DND-41 (cell line): ENCODE measurements at regions not wholly inside any gene's neighbourhood (a gene's known extent, or its start where the extent isn't known, plus 50 kb on each side); places are given as distances from the start of the nearest gene placed in this dataset.
"Not testable (repeated sequence)": the region's sequence is repeated elsewhere in the genome, so short reads cannot be mapped to it uniquely, and the experiment has no call there.

Source experiments
- ATAC-seq: fragments of 200-7000 bp; cut with Tn5 transposase; 3 replicates; pipeline ENCODE4 v1.9.1; 2021; ENCODE audit warnings: low read depth; ENCODE audit not compliant: insufficient read depth
- DNase-seq: peaks from one replicate; pipeline ENCODE4 v3.0.0-alpha.2; 2020
- H2AFZ ChIP-seq: 2 replicates; pipeline ENCODE4 v1.6.0; 2012; ENCODE audit warnings: low read depth, low read length
- H3K27ac ChIP-seq: 2 replicates; pipeline ENCODE4 v1.5.1; 2012; ENCODE audit warnings: low read length, inconsistent platforms
- H3K27me3 ChIP-seq: fragments of 200-600 bp; sonication (generic); 2 replicates; pipeline ENCODE4 v1.6.0; 2012; ENCODE audit warnings: low read length, mild to moderate bottlenecking, inconsistent platforms; ENCODE audit not compliant: insufficient read depth, poor library complexity
- H3K36me3 ChIP-seq: 2 replicates; pipeline ENCODE4 v1.5.1; 2012; ENCODE audit warnings: low read length, inconsistent platforms; ENCODE audit not compliant: insufficient read depth
- H3K4me1 ChIP-seq: 2 replicates; pipeline ENCODE4 v1.5.1; 2012; ENCODE audit warnings: mild to moderate bottlenecking, low read length; ENCODE audit not compliant: insufficient read depth
- H3K4me2 ChIP-seq: 2 replicates; pipeline ENCODE4 v1.6.0; 2012; ENCODE audit warnings: mild to moderate bottlenecking, moderate library complexity, low read length, inconsistent platforms; ENCODE audit not compliant: insufficient read depth
- H3K4me3 ChIP-seq, 2 experiments: fragments of 200-600 bp in 1 of 2; shearing (Covaris generic) in 1 of 2; 2 replicates each; pipeline ENCODE4 v1.5.1; 2012 to 2016; ENCODE audit warnings: inconsistent platforms in 2 of 2, low read length in 2 of 2, mild to moderate bottlenecking in 2 of 2, low read depth in 1 of 2, moderate library complexity in 1 of 2
- H3K79me2 ChIP-seq: 2 replicates; pipeline ENCODE4 v1.6.0; 2012; ENCODE audit warnings: low read length, inconsistent platforms; ENCODE audit not compliant: insufficient read depth
- H3K9ac ChIP-seq: 2 replicates; pipeline ENCODE4 v1.6.0; 2012; ENCODE audit warnings: low read depth, mild to moderate bottlenecking, inconsistent platforms, low read length, moderate library complexity
- H3K9me3 ChIP-seq: 2 replicates; pipeline ENCODE4 v1.5.1; 2012; ENCODE audit warnings: low read length, moderate library complexity, mild to moderate bottlenecking, inconsistent platforms; ENCODE audit not compliant: insufficient read depth, severe bottlenecking
- H4K20me1 ChIP-seq: 2 replicates; pipeline ENCODE4 v1.6.0; 2012; ENCODE audit warnings: low read length; ENCODE audit not compliant: insufficient read depth
- CTCF ChIP-seq: IDR thresholded peaks from 2 replicates; pipeline ENCODE4 v1.5.1; 2012; ENCODE audit warnings: borderline replicate concordance, low read length, moderate library complexity, mild to moderate bottlenecking; ENCODE audit not compliant: poor library complexity, severe bottlenecking; ENCODE audit errors: extremely low read depth
- EZH2 ChIP-seq: IDR thresholded peaks from 3 replicates; pipeline ENCODE4 v1.6.1; 2012; ENCODE audit warnings: borderline replicate concordance, low read depth, mild to moderate bottlenecking, moderate library complexity, low read length, inconsistent platforms; ENCODE audit not compliant: severe bottlenecking

DNA sequence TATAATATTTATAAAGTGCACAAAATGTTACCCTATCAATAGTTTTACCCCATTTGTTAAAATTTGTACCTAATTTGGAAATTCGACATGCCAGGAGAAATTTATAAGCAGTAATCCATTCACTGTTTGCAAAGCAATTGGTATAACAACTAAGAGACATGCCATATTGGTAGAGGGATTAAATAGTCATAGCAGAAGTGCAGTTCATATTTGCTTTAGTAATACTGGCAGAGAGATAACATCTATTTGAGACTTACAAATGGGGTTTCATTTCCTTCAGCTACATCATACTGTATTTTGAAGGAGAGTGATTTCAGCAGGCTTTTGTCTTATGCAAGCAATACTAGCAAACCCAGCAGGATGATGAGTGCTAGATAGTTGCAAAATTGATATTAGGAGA is 610.4 kb upstream of the CDH10 start:
- Histone ChIP-seq H3K79me2 (no peaks in the 10 kb centered on the region), H3K4me1 (no peaks in the 10 kb centered on the region), H3K27me3 (no peaks in the 10 kb centered on the region), H4K20me1 (no peaks in the 10 kb centered on the region), H3K4me2 (no peak overlapping the region), H3K36me3 (no peaks in the 10 kb centered on the region), H3K9me3 (no peaks in the 10 kb centered on the region), H2AFZ (no peak overlapping the region), H3K27ac (no peak overlapping the region), H3K9ac (no peak overlapping the region), H3K4me3 (no peak overlapping the region)
- no peak for DNase-seq
- no peak for ATAC-seq
- TF ChIP-seq CTCF (no peak), EZH2 (no peak)

DNA sequence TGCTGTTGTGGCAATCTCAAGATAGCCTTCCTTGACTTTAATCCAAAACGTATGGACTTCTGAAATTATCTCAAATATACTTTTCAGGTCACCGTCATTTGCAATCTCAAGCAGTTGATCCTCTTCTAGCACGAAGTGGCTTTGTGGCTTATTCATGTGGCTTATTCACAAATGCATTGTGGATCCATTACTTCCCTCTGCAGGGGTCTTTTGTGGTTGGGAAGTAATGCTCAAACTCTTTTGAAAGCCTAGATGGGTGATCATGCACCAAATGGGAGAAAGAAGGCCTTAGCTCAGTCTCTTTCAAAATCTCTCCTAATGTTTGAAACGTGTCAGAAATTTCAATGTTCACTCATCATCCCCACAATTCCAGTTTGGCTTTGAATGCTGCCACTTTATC is 597.2 kb upstream of the CDH10 start:
- DNase-seq (no peak), ATAC-seq (no peak)
- H3K79me2 ChIP-seq: no peaks in the 10 kb centered on the region

DNA sequence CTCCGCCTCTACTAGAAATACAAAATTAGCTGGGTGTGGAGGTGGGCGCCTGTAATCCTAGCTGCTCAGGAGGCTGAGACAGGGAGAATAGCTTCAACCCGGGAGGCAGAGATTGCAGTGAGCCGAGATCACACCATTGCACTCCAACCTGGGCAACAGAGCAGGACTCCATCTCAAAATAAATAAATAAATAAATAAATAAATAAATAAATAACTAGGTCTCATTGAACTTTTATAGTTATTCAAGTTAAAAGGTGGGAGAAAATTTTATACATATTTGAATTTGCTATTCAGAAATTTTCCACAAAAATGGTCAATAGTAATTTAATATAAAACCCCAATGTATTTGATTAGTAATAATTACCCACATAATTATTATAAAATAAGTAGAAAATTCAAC is 593.9 kb upstream of the CDH10 start:
- not testable (repeated sequence) for H4K20me1 ChIP-seq, H3K9me3 ChIP-seq, H3K4me1 ChIP-seq, ATAC-seq, H3K4me3 ChIP-seq, H3K4me2 ChIP-seq, H3K36me3 ChIP-seq, H3K27me3 ChIP-seq, H3K79me2 ChIP-seq, H3K9ac ChIP-seq, H2AFZ ChIP-seq, DNase-seq, H3K27ac ChIP-seq

More for the DNA sequence above, 597.2 kb upstream of the CDH10 start:
- no peaks in the 10 kb centered on the region for H4K20me1 ChIP-seq
- H3K9ac ChIP-seq: no peak overlapping the region
- no peaks in the 10 kb centered on the region for H3K9me3 ChIP-seq
- H3K4me2 ChIP-seq: no peak overlapping the region
- H3K27me3 ChIP-seq: no peaks in the 10 kb centered on the region
- no peaks in the 10 kb centered on the region for H3K4me1 ChIP-seq
- no peak overlapping the region for H2AFZ ChIP-seq
- no peak for TF ChIP-seq CTCF
- TF ChIP-seq EZH2: no peak
- no peak overlapping the region for H3K4me3 ChIP-seq
- no peaks in the 10 kb centered on the region for H3K36me3 ChIP-seq
- no peak overlapping the region for H3K27ac ChIP-seq

DNA sequence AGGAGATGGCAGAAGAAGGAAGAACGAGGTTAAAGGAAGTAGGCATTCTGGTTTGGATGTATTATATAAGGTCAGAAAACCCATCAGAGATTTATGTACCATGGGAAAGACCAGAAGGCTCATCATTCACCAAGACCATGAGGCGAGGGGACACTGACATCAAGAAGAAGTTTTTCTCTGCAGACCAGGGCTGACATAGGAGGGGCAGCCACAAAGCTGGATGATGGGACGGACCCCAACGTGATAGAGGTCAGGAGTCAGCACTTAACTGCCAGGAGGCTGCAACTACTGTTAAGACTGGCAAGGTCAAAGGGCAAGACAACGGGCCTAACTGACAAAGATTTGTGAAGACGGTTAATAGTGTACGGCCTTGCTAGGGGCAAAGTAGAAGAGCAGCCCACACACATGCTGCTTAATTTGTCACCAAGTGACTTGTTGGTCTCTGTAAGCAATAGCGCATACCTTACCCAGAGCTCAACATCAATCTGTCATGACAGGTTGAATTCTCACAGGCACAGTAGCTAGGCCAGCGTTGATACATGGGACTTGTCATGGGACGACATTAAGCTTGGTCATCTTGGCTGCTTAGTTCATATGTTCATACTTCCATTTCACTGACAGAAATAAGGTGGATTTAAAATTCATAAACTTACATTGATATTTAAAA is 579.7 kb upstream of the CDH10 start:
- Histone ChIP-seq H3K36me3 (no peaks in the 10 kb centered on the region), H3K4me3 (no peak overlapping the region), H2AFZ (no peak overlapping the region), H3K9ac (no peak overlapping the region), H3K79me2 (no peaks in the 10 kb centered on the region), H3K4me1 (no peaks in the 10 kb centered on the region), H3K4me2 (no peak overlapping the region), H3K27me3 (no peaks in the 10 kb centered on the region), H4K20me1 (no peaks in the 10 kb centered on the region), H3K9me3 (no peaks in the 10 kb centered on the region), H3K27ac (no peak overlapping the region)
- TF ChIP-seq CTCF: no peak
- no peak for TF ChIP-seq EZH2
- DNase-seq (no peak), ATAC-seq (no peak)

GRCh38 chr5:25199902-25200301 is 555.1 kb upstream of the CDH10 start:
- not testable (repeated sequence) for H3K4me1 ChIP-seq, H3K79me2 ChIP-seq, DNase-seq, H3K9me3 ChIP-seq, ATAC-seq, H2AFZ ChIP-seq, H3K27ac ChIP-seq, H3K4me2 ChIP-seq, H4K20me1 ChIP-seq, H3K36me3 ChIP-seq, H3K27me3 ChIP-seq, H3K4me3 ChIP-seq, H3K9ac ChIP-seq
